ENCODE measurements at regions not wholly inside any gene's neighbourhood (a gene's known extent, or its start where the extent isn't known, plus 50 kb on each side); places are given as distances from the start of the nearest gene placed in this dataset.

DNA sequence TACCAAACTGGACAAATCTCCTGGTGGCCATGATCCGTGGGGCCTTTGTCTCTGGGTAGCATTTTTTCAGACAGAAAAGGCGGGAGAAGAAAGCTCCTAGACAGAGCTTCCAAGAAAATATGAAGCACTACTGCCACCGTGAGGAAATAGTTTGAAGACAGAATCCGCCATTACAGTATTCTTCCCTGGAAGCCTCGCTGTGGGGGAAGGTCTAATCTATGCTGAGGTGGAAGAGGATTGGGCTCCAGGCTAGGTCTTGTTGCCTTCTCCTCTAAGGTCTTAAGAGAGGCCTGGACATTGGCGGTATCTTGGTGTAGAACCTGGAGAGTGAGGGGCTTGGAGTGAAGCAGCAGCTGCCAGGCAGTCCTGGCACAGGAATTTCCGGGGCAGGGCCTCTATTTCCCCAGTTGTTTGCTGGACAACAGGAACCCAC, 218.9 kb downstream of the OR13H1 start:
- FAIRE-seq (no peak), DNase-seq (ENCODE audit: extremely low spot score, insufficient read length, low read depth) (no peak)

DNA sequence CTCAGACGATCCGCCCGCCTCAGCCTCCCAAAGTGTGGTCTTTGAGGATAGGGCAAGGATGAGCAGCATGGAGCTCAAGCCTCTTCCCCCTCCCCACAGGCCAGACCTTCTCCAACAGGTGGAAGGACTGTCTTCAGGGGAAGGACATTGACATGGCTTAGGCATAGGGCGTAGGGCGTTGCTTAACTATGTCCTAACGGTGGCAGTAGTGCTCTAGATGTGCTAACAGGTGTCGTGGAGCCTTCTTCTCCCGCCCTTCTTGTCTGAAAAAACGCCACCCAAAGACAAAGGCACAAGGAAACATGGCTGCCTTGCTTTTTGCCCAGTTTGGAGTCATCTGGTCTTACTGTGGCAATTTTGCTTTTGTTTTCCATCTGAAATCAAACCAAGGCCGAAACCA, 219.8 kb downstream of the OR13H1 start:
- no peak for DNase-seq (ENCODE audit: extremely low spot score, insufficient read length, low read depth)
- no peak for FAIRE-seq

DNA sequence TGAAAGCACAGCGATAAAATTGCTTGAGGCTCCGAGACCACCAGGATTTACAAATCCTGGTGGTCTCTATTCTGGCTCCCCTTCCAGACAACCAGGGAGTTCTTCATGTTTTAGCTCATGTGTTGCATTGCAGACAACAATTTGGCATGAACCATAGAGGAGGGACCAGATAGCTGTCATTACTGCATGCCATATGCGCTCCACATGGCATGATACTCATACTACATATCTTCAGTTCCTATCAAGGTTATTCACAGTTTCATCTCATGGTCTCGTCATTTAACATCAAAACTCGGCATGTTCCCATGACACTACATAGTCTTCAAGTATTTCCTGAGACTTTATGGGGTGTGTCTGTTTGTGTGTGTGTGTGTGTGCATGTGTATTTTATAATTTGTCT, 220.3 kb downstream of the OR13H1 start:
- no peak for FAIRE-seq
- no peak for DNase-seq (ENCODE audit: extremely low spot score, insufficient read length, low read depth)

DNA sequence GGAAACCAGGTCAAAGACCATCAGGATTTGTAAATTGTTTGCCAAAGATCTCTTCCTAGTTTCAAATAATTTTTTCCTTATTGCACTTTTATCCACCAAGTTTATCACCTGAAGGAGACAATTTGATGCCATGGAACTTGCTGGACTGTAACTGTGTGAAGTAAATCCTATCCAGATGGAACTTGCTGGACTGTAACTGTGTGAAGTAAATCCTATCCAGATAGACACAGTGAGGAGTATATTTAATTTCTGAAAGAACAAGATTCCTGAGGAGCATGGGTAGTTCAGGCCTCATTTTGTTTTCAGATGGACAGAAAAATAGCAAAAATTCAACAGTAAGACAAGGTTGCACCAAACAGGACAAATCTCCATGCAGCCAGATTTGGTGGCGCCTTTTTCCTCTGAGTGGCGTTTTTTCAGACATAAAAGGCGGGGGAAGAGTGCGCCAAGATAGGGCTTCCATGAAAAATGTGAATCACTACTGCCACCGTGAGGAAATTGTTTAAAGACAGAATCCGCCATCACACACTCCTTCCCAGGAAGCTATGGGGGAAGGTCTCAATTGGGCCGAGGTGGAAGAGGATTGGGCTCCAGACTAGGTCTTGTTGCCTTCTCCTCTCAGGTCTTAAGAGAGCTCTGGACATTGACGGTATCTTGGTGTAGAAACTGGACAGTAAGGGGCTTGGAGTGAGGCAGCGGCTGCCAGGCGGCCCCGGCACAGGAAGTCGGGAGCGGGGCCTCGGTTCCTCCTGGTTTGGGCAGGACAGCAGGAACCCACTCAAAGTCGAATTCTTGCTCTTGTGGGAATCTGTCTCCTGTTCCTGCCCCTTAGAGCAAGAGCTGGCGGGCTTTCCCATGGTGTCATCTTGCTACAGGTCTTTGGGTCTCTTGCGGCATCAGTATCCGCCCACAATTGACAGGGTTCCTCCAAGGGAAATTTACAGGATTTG, 234.7 kb downstream of the OR13H1 start:
- DNase-seq (ENCODE audit: extremely low spot score, insufficient read length, low read depth) (no peak), FAIRE-seq (no peak)

DNA sequence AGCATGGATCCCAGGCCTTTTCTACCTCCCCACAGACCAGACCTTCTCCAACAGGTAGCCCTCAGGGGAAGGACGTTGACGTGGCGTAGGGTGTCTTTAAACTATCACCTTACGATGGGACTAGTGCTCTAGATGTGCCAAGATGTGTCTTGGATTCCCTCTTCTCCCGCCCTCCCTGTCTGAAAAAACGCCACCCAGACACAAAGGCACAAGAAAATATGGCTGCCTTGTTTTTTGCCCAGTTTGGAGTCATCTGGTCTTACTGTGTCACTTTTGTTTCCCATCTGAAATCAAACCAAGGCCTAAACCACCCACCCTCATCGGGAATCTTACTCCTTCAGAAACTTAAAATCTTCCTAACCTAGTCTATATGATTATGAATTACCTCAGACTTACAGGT, 235.4 kb downstream of the OR13H1 start:
- DNase-seq (ENCODE audit: extremely low spot score, insufficient read length, low read depth) (no peak), FAIRE-seq (no peak)

DNA sequence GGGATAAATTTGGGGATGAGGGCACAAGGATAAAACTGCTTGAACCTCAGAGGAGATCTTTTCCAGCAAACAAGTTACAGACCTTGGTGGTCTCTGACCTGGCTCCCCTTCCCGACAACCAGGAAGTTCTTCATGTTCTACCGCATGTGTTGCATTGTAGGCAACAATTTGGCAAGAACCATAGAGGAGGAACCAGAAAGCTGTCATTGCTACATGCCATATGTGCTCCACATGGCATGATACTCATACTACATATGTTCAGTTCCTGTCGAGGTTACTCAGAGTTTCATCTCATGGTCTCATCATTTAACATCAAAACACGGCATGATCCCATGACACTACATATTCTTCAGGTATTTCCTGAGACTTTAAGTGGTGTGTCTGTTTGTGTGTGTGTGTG, 235.9 kb downstream of the OR13H1 start:
- DNase-seq (ENCODE audit: extremely low spot score, insufficient read length, low read depth) (no peak), FAIRE-seq (no peak)

DNA sequence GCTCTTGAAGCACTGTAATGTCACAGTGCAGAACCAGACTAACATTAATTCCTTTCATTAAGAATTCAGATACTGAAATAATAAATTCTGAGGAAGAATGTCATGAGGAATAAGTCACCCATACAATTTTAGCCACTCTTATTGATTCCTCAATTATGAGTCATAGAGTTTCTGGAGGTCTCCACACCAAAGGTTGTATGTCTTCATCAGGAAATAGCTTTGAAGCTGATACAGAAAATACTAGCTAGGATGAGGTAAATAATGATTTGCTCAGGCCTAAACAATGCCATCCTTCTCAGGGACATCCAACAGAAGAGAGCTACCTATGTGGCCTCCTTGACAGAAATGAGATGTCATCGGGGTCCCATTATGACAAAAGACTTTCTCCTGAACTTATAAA, 238.8 kb downstream of the OR13H1 start:
- no peak for FAIRE-seq

DNA sequence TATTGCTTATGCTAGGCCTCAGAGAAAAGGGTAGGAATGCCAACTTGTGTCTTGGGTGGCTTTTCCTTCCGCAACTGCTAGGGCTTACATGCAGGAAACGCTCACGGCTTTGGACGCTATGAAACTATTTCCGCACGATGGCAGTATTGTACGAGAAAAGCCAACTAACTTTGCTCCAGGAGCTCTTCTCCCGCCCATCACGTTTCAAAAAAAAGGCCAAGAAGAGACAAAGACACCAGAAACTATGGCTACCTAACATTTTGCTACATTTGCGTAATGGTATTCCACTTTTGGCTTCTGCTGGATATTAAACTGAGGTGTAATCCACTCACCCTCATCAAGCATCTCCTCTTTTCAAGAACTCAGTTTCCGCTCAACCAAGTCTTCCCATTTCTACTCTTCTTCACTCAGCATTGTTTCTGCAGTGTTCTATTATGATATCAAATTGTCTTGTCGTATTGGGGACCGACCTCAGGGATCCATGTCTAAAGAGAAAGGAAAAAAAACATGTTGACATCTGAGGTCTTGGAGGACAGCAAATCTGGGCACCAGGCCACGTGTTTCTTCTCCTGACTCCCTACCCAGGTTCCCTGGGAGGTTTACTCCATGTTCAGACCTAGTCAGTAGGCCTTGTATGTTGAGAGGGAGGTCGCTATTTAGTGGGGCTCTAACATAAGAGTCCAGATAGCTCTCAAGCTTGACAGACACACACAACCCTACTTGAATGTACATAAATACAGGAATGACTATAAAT, 239.4 kb upstream of the STK26 start:
- FAIRE-seq (no peak), DNase-seq (ENCODE audit: extremely low spot score, insufficient read length, low read depth) (no peak)

More for the DNA sequence above, 238.8 kb downstream of the OR13H1 start:
- no peak for DNase-seq (ENCODE audit: extremely low spot score, insufficient read length, low read depth)

DNA sequence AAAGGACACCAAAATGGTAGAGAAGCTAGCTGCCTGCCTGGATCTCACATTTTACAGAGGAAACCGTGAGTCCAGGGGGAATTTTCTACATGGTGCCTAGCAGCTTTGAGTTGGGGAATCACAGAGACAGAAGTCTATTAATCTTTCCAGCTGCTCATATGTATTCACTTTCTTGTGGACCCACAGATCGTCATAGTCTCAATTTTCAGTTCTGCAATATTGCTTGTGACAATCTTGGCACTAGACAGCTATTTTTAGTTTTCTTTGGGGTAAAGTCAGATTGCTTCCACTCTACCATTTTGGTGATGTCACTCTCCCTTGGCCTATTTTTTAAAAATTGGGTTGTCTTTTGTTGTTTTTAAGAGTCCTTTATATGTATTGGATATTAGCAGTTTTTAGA, 233.4 kb upstream of the STK26 start:
- FAIRE-seq: no peak
- DNase-seq (ENCODE audit: extremely low spot score, insufficient read length, low read depth): no peak

DNA sequence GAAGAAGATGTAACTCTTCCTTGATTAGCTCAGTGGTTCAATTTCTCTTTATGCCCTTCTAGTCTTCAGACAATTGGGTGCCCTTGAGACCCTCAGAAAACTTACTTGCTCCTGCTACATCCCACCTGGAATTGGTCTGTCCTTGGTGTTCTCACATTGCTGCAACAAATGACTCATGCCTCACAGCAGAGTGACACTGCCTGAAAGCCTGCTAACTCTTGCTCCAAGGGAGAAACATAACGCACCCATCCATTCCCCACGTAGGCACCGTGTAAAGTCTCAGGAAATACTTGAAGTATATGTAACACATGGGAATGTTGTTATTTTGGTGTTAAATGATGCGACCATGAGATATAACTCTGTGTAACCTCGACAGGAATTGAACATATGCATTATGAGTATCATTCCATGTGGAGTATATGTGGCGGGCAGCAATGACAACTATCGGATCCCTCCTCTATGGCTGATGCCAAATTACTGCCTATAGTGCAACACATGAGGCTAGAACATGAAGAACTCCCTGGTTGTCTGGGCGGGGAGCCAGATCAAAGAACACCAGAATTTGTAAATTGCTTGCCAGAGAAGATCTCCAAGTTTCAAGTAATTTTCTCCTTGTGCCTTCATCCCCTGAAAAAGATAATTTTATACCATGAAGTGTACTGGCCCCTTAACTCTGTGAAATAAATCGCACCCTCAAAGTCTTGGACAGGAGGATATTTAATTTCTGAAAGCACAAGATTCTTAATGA, 231.3 kb upstream of the STK26 start:
- FAIRE-seq (no peak), DNase-seq (ENCODE audit: extremely low spot score, insufficient read length, low read depth) (no peak)

DNA sequence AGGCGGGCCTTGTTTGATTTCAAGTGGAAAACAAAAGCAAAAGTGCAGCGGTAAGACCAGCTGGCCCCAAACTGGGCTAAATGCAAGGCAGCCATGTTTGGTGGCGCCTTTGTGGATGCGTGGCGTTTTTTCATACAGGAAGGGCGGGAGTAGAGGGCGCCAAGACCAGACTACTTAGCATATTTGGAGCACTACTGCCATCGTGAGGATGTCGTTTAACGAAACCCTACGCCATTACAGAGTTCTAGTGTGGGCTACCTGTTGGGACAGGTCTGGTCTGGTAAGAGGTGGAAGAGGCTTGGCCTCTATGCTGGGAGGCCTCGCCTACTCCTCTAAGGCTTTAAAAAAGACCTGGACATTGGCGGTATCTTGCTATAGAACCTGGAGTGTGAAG, 230.7 kb upstream of the STK26 start:
- DNase-seq (ENCODE audit: extremely low spot score, insufficient read length, low read depth): no peak
- no peak for FAIRE-seq

DNA sequence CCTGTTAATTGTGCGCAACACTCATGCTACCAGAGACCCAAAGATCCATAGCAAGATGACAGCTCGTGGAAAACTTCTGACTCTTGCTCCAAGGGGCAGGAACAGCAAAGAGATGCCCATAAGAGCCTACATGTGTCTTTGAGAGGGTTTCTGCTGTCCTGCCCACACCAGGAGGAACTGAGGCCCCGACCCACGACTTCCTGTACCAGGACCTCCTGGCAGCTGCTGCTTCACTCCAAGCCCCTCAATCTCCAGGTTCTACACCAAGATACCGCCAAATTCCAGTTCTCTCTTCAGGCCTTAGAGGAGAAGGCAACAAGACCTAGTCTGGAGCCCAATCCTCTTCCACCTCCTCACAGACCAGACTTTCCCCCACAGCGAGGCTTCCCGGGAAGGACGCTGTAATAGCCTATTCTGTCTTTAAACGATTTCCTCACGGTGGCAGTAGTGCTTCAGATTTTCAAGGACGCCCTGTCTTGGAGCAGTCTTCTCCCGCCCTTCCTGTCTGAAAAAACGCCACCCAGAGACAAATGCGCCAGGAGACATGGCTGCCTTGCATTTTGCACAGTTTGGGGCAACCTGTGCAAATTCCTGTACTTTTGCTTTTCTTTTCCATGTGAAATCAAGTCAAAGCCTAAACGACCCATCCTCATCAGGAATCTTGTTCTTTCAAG, 230.2 kb upstream of the STK26 start:
- FAIRE-seq (no peak), DNase-seq (ENCODE audit: extremely low spot score, insufficient read length, low read depth) (no peak)

DNA sequence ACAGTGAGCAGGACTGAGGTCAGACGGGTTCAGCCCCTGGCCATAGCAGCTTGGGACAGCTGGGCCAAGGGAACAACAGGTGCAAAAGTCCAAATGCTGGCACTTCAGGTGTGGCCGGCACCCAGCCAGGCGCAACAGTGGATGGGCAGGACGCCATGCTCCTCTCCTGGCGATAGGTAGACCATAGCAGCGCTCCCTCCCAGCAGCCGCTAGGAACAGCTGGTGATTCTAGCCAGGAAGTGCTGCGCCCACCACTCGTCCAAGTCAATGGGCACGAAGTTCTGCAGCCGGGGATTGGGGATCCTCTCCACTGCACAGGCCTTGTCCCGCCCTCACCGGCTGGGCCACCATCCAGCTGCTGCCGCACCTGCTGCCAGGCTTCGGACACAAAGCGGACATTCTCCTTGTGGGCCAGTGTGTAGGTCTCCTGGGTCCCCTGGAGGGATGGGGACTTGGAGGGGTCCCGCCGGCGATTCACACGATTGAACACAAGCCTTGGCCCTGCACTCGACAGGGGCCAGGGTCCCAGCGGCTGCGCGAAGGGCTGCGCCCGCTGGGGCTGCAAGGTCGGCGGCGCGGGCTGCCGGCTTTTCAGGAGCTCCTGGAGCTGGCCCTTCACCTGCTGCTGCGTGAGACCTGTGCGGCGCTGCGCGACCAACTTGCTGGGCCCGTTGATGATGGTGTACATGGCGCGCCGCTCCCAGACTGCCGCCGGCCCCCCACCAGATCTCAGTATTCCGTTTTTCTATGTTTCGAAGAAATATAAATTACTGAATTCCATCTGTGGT, 227.5 kb upstream of the STK26 start:
- FAIRE-seq: no peak
- no peak for DNase-seq (ENCODE audit: extremely low spot score, insufficient read length, low read depth)

DNA sequence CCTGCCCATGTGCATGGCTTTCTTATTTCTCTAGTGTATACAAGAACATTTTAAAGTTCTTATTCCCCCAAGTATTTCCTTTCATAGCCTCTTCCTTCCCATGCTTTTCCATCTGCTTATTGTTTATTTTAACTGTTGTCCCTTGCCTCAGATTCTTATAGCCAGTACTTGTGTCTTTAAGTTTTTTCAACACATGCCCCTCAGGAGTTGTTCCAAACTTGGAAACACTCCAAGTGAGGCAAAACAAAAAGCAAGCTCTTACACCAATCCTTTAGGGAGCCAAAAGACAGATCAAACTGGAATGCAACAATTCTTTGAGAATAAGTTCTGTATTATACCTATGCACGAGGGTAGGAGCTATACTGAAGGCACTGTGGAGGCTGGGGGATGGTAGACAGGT, 222.0 kb upstream of the STK26 start:
- FAIRE-seq (no peak), DNase-seq (ENCODE audit: extremely low spot score, insufficient read length, low read depth) (no peak)

DNA sequence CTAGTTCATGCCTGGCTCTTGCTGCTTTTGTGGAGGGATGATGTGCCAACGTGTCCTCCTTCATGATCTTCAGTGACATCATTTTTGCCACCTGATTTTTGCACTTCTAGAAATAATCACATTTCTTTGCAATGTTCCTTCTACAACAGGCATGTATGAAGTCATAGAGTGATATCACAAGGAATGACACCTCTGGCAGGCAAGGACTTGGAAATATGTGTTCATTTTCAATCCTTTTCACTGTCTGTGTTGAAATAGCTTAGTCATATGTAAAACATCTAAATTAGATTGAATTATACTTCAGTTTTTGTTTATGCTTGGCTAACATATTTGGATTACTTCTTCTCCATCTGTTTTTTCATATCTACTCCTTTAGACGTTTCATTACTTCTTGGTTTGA, 221.2 kb upstream of the STK26 start:
- FAIRE-seq (no peak), DNase-seq (ENCODE audit: extremely low spot score, insufficient read length, low read depth) (no peak)

DNA sequence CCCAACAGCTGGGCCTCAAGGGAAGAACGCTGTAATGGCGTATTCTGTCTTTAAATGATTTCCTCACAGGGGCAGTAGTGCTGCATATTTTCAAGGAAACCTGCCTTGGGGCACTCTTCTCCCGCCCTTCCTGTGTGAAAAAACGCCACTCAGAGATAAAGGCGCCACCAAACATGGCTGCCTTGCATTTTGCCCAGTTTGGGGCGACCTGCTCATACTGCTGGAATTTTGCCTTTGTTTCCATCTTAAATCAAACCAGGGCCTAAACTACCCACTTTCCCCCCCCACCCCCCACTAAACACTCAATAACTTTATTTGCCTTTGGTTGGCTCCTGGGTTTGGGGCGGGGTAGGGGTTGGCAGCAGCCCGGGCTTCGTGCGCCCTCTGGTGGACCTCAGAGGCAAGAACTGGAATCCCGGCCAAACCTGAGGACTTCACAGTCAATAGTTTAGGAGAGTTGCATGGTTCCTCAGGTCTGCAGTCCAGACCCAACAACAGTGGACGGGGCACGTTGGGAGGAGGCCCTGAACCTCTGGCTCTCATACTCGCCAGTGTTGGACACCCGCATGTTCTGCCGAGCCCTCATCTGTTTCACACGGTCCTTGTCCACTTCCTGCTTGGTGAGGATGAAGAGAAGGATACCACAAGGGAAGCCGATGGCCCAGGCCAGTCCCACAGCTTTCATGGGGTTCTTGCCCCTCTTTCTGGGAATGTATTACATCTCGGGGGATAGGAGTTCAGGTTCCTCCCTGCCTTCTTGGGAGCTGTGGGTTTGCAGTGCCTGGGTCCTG, 220.1 kb upstream of the STK26 start:
- peak; percentile 86 for FAIRE-seq

DNA sequence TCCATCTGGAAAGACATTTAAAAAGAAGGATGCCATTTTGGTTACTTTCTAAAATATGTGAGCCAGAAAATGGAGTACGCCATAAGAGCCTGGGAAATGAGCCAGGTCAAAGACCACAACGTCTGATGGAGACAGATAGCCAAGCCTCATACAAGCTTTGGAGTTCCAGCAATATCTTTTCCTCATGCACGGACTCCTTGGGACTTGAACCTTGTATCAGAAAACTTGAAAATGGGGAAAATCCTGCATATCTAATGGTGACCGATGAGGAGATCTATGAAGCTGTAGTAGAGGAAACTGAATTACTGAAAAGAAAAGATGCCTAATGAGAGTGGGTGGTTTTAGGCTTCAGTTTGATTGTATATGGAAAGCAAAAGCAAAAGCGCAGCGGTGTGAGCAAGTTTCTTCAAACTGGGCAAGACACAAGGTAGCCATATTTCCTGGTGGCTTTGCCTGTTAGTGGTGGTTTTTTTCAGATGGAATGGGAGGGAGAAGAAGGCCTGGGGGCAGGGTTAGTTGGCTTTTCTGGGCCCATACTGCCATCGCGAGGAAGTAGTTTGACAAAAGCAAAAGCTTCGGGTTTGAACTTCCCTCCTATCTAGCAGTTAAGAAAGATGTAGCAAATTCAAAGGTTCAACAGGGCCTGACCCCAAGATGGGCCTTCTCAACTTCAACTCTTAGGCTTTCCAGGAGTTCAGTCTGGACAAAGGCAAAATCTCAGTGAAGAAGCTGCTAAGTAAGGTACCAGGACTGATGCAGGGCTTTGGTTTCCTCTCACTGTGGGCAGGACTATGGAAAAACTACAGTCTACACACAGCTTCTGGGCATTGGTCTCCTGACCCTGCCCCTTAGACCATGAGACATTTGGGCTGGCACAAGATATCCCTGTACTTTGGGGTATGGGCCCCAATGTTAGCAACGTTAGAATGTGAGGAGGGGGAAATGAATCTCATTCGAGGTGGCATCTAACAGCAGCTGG, 210.0 kb upstream of the STK26 start:
- DNase-seq (ENCODE audit: extremely low spot score, insufficient read length, low read depth) (no peak), FAIRE-seq (peak; percentile 84)

More for the DNA sequence above, 220.1 kb upstream of the STK26 start:
- no peak for DNase-seq (ENCODE audit: extremely low spot score, insufficient read length, low read depth)
